HG03432 (cell line): ENCODE measurements at regions not wholly inside any gene's neighbourhood (a gene's known extent, or its start where the extent isn't known, plus 50 kb on each side); places are given as distances from the start of the nearest gene placed in this dataset.

Experiments used
- ATAC-seq: cut with Tn5 transposase; IDR thresholded peaks from one replicate; pipeline ENCODE4 v1.9.1; 2021; ENCODE audit warnings: mild to moderate bottlenecking, moderate library complexity; ENCODE audit not compliant: unreplicated experiment

DNA sequence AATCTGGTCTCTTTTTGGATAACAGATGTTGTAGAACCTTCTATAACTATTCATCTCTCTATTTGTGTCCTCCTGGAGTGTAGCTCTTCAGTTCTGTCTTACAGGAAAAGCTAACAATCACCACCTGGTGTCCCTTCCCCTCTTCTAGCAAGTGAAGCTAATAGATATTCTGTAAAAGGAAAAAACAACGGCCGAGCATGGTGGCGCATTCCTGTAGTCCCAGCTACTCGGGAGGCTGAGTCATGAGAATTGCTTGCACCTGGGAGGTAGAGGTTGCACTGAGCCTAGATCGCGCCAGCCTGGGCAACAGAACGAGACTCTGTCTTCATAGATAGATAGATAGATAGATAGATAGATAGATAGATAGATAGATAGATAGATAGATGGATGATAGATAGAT lies 779.4 kb downstream of the TUSC7 start:
- no peak for ATAC-seq

DNA sequence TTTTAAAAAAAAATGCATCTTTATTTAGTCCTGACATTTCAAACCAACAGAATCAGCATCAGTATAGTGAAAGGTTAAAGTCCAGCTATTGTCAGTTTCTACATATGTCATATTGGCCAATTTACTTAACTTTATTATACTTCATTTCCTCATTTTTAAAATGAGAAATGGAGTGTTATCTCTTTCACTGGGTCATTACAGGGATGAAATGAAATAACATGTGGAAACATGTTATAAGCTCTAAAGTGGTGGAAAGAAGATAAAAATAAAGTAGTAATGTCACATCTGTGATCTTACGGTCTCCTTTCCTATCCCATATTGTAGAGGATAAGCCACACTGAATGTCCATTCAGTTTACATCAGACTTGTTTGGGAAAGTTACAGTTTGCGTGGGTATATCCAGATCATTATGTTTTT lies 780.1 kb downstream of the TUSC7 start:
- ATAC-seq, result no peak

DNA sequence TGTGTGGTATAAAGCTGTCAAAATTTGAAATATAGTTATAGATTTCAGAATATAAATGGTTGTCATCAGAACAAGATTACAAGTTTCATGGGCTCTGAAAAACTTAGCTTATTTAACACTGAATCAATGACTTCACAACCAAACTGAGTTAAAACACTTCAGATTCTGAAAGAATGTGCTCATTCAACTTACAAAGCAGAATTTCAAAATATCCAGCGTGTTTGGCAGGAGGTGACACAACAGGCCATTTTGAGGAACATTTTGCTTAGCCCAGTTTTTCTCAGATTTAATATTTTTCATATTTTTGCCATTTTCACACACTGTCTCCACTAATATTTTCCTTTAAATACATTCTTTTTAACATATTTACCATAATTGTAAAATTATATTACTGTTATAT lies 781.1 kb downstream of the TUSC7 start:
- ATAC-seq, result no peak

DNA sequence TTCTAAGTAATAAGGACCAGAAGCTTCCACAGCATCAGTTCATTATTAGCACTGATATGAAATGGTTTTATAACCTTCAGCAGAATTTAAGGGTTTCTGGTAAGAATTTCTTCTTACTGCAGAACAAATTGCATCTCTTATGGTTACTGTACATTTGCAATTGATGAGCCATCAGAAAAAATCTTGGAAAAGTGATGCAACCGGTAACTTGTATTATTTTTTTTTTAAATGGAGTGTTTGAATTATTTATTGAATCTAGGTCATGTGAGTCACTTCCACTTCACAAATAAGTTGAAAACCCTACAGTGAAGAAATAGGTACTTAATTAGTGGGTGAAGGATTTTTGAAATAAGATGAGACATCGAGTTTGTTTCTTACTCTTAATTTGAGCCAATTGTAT lies 786.0 kb downstream of the TUSC7 start:
- ATAC-seq, result no peak

DNA sequence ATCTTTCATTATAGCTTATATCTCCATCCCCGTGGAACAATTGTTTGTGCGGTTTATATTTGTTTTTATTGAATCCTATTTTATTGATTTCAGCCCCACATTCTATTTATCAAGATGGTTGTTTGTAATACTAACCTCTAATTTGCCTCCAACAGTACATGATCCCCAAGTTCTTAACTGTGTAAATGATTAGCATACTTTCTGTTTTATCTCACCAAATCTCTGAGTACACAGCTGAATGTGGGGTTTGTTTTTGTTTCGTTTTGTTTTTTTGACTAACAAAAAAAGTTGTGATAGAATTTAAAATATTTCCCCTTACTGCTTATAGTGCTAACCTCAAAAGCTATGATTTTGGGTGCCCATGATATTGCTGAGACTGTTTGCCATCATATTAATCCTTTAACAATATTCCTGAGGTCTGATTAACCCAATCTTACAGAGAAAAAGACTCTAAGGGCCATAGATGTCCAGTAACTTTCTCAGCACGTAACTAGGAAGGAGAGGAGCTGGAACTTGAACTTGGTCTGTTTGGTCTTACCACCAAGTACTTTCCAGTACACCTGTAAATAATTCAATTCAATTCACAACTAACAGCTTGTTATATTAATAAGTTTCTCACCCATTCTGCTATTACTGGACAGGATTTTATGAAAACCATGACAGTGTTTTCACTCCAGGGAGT lies 789.8 kb downstream of the TUSC7 start:
- peak; percentile 81 for ATAC-seq

DNA sequence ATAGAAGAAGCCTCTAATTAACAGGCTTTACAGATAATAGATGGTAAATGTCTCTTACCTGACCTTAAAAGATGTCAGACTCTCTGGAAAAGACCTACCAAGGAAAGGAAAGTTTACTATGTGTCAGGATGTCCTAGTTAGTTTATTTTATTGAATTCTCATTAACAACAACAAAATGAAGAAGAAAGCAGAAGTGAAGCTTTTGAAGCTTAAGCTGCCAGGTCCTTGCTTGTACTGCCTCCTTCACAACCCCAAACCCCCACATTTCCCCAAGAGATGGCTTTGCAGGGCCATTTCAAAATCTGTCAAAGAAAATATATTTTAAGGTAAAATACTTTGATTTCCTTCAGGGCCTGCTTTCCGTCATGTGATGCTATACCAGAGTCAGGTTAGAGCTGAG lies 798.4 kb downstream of the TUSC7 start:
- ATAC-seq, result no peak

DNA sequence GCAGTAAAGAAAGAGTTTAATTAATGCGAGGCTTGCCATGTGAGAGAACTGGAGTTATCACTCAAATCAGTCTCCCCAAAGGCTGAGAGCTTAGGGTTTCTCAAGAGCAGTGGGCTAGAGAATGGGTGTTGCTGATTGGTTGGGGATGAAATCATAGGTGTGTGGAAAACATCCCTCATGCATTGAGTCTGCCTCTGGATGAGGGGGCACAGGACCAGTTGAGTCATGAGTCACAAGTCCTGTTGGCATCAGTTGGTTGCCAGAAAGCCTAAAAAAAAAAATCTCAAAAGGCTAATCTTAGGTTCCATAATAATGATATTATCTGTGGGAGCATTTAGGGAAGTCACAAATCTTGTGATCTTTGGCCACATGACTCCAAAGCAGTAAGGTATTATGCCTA lies 800.3 kb downstream of the TUSC7 start:
- no peak for ATAC-seq

DNA sequence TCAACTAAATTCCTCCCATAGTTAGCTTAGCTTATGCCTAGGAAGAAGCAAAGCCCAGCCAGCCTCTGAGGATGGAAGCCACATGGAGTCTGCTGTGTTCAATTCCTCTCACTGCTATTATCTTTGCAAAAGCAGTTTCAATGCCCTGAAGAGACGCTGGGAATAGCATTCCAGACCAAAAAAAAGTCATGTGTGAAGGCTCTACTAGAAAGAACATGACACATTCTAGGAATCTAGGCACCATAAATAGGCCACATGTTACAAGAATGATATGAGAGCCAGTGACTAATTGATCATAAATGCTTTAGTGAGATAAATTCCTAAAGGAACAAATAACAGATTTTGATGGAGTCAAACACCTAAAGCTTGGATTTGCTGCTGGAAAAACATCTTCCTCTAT lies 800.8 kb downstream of the TUSC7 start:
- ATAC-seq, result no peak

DNA sequence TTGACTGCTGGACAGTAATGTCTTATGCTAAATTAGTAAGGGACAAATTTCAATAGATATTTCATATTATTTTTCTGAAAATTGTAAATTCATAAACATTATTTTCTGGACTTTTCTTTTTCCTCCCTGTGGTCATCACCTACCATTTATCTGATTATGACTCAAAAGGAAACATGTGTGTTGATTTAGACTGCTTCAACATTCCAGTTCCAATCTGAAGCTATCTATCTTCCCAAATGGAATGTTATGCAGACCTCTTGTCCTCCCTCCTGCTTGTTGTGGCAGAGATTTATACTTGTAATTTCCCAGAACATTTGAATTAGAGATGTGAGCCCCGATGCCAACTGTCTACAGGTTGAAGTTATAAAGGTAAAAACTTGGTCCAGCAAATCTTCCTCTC lies 803.4 kb downstream of the TUSC7 start:
- no peak for ATAC-seq

DNA sequence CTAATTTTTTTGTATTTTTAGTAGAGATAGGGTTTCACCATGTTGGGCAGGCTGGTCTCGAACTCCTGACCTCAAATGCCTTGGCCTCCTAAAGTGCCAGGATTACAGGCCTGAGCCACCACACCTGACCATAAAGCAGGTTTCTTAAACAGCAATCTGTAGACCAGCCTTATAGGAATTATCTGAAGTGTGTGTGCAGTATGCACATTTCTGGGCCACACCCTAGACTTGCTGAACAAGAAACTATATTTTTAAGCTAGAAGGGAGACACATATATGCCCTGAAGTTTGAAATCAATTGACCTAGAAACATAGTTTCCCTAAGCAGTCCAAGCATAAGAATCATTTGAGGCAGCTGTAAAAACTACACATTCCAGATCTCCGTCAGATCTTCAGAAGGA lies 805.7 kb downstream of the TUSC7 start:
- no peak for ATAC-seq

DNA sequence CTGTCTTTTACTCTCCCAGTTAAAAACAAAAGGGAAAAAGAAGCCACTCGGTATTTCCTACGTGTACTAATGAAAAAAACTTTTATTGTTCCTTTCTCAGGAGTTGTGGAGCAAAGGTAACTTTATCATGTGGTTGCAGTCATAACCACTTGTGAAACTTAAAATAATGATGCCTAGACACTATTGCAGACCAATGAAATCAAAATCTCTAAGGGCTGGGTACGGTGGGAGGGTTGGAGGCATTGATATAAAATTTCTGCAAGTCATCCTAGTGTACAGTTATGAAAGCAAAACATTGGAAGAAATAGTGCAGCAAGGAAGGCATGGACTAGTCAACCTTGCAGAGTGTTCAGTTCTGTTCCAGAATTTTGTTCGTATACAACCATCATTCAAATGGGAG lies 808.8 kb downstream of the TUSC7 start:
- no peak for ATAC-seq

DNA sequence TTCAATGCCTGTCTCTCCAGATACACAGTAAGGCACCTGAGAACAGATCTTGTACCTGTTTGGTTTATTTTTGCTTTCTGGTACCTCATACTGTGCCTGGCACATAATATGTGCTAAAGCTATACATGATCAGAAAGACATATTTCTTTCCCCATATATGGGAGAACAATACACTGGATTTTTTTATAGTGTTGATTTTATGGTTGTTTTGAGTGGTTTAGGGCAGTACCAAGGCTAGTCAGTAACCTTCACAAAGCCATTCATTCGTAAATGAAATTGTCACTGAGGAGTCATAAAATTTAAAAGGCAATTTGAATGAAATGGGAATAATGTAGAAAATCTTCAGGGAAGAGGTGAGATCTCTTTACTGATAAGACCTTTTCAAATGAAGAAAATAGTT lies 810.2 kb downstream of the TUSC7 start:
- no peak for ATAC-seq

DNA sequence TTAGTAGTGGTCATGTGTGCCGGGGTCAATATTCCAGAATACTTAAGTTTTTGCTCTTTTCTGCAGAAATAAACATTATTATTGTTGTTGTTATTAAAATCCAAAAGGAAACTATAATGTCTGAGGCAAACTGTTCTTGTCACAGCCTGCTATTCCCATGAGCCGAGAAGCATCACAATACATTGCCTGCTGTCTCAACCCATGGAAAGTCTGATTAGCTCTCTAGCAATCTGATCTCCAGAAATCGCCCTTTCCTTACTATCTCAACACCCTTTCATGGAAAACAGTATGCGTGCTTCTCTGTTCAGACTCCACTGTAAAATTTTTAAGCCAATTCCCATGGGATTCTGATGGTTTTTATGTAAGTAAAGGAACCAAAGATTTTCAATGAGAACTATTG lies 811.0 kb downstream of the TUSC7 start:
- no peak for ATAC-seq

DNA sequence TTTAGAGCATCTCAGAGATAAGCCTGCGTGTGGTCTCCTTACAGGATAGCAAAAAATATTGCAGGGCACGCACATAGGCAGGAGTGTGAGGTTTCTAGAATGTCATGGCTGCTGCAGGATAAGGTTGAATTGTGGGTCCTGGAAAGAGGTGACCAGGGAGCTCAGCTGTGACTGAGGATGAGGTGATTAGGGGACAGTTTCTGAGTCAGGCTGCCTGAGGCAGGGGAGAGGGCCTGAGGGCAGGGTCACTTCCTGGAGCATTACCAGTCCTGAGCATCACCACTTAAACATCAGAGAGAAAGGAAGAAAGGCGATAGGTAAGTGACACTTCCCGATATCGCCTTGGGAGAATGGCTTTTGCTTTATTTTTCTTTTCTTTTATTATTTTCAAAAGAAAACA lies 813.8 kb downstream of the TUSC7 start:
- no peak for ATAC-seq

DNA sequence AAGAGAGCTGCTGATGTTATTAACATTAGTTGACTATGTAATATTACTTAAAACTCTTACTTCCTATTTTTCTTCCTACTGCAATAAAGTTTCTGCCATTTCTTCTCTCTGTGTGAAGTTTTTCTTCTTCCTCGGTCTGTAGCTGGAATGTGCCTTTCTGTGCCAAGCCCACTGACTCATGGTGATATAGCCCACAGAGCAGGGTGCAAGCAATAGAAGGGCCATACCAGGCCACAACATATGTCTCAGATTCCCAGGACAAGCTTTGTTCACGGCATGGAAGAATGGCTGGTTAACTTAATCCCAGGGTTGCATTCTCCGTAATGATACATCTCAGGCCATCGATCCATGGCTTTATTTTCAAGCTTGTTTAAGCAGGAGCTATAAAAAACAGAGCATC lies 815.3 kb downstream of the TUSC7 start:
- no peak for ATAC-seq

DNA sequence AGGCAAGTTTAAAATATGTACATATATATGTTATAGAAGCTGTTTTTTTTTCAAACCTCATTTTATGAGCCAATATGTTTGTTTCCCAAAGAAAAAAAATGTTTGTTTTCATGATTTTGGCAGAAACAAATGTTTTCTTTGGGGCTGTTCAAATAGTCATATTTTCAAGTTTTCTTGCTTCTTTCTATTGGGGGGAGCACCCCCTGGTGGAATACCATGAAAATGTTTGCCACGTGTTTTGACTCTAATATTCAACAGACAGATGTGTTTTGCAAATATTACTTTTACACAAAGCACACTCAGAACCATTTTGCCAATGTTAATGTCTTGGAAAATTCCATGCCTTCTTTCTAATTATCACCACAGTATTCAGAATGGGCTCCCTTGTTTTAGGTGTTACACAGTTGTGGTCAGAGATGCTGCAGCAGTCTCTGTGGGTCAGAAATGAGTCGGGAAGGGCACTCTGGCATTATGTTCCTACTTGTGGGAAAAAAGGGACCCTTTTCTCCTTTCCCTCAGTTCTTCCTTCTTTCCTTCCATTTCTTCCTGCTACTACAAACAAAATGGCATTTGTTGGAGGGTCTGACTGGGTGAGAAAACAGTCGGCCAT lies 817.0 kb downstream of the TUSC7 start:
- peak; percentile 68 for ATAC-seq

DNA sequence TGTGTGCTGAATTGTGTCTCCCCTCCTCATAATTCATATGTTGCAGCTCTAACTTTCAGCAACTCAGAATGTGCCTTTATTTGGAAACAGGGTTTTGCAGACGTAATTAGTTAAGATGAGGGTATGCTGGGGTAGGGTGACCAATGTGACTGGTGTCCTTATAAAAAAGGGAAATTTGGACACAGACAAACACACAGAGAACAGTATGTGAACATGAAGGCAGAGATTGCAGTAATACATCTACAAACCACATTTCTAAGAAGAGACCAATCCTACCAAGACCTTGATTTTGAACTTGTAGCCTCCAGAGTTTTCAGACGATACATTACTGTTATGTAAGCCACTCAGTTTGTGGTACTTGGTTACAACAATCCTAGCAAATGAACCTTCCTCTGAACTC lies 817.8 kb downstream of the TUSC7 start:
- no peak for ATAC-seq

DNA sequence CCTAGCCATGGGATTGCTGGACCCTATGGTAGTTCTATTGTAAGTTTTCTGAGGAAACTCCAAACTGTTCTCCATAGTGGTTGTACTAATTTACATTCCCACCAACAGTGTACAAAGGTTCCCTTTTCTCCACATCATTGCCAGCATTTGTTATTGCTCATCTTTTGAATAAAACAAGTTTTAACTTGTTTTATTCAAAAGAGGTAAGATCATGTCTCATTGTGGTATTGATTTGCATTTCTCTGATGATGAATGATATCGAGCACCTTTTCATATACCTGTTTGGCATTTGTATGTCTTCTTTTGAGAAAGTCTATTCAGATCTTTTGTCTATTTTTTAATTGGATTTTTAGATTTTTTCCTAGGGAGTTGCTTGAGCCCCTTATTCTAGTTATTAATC lies 819.1 kb downstream of the TUSC7 start:
- no peak for ATAC-seq

DNA sequence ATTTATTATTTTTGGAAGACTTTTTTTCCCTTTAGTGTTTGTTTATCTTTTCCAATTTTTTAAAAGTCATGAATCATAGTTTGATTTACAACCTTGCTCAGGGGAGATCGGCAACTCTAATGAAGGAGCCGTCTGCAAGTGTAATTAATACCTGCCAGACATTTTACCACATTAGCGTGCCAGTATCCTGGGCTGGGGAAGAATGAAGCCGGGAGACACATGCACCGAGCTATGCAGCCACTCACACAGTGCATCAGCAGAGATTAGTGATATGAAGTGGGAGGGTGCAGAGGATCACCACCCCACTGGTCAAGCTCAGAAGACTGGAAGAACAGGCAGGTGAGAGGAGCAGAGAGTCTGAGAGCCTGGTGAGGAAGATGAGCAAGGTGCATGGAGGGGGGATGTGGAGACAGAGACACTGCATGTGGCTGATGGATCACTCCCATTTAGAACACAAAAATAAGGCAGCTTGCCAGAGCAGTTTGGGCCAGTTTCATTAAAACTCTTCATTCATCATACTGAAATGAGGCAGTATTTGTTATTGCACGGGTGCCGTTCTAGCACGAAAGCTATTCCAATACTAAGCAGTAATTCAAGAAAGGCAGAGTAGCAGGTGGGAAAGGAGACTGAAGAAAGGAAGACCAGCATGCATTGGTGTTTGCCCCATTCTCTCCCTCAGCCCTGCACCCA lies 821.6 kb downstream of the TUSC7 start:
- no peak for ATAC-seq

DNA sequence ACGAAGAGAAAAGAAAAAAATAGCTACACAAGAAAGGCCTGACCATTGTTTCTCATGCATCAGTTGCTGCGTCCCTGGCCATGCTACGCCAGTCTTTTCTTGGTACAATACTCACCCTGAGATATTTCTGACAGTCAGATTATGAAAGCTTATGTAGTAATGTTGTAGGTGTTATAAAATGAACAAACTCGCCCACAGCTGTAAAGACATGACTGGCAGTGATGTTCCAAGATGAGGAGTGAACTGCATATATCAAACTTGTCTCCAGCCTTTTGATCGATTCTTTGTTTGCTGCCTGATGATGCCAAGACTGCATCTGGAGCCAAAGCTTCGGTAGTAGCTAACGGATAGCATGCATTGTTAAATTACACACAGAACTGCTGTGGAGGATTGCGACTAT lies 822.7 kb downstream of the TUSC7 start:
- ATAC-seq, result no peak

DNA sequence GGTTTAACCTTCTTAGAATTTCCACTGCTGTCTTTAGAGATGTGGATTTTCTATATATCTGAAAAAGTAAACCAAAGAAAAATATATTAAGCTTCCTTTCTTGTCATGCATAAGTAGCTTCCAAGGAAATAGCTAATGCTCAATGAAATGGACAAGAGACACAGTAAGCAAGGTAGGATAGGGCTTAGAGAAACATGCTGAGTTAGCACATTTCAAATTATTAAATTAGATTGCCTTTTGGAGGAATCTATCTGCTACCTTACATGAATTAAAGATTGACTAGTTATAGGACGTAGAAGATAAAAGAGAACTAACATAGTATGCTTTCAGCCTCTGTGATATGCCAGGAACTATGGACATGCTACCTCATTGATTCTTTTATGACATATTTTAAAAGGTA lies 824.6 kb downstream of the TUSC7 start:
- ATAC-seq, result no peak

DNA sequence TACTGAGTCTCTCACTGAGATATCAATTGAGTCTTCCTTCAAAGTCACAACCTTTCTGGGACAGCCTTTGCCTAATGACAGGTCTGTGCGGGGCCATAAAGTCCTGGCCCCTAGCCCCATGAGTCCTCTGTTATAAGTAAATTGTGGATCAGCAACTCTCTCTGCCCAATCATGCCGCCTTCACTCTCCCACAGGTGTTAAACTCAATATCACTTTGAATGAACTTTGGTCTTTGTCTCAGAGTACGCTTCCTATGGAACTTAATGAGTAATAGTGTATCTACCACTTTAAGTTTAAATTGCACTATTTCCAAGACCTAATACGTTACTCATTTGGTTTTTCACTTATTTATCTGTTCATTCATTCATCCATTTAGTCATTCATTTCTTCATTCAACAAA lies 826.4 kb downstream of the TUSC7 start:
- no peak for ATAC-seq

DNA sequence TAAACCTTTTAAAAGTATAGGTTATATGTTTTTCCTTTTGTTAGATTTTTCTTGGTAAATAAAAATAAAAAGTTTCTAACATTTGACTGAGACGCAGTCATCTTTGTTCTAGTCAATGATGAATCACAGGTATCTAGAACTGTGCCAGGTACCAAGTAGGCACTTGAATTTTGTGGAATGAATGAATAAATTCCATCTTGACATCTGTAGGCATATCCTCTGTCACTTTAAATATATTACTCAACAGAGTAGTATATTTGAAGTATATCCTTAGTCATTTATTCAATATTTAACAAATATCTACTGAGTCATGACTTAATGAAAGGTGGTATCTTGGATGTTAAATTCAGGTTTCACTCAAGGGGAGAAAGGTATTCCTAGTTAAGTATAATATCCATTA lies 828.4 kb downstream of the TUSC7 start:
- ATAC-seq, result no peak
